HepG2 (cell line): ENCODE measurements at regions not wholly inside any gene's neighbourhood (a gene's known extent, or its start where the extent isn't known, plus 50 kb on each side); places are given as distances from the start of the nearest gene placed in this dataset.

ENCODE experiments used
- ATAC-seq: fragments of 200-7000 bp; cut with Tn5 transposase; 3 replicates; pipeline ENCODE4 v1.9.1; 2020; ENCODE audit warnings: mild to moderate bottlenecking, moderate library complexity
- BruUV-seq: library from RNA; stranded (reverse); fragments of 400-500 nt; replicated peaks from 2 replicates; lab custom pipeline; 2021; lab: Mats Ljungman, UMichigan
- CTCF ChIA-PET: fragments of 300-600 bp; formaldehyde crosslinking; extraction: SDS; loops from one replicate; lab custom pipeline; 2021; ENCODE audit warnings: low total read pairs, inconsistent platforms, low intra/inter-chr PET ratio; lab: Yijun Ruan, JAX
- POLR2A ChIA-PET: fragments of 350-600 bp; sonication (Branson Sonifier 250); formaldehyde crosslinking; loops from one replicate; lab custom pipeline; 2020; ENCODE audit warnings: antibody characterized with exemption, inconsistent platforms; lab: Yijun Ruan, JAX
- DNase-seq: peaks from one replicate; pipeline ENCODE4 v3.0.0-alpha.2; 2015; ENCODE audit warnings: low spot score
- FAIRE-seq: peaks from 3 replicates; lab custom pipeline; 2011; peaks lifted over from hg19 to GRCh38; lab: Jason Lieb, UNC
- H2AFZ ChIP-seq: one replicate; pipeline ENCODE4 v1.6.1; 2011; ENCODE audit warnings: low read length, inconsistent platforms
- H3K27ac ChIP-seq: fragments of 300-600 bp; 3 replicates; pipeline ENCODE4 v1.8.0; 2011; ENCODE audit warnings: mixed run types, mild to moderate bottlenecking, mixed read lengths, low read length, inconsistent platforms; ENCODE audit not compliant: insufficient read depth; ENCODE audit errors: extremely low read length
- H3K27me3 ChIP-seq, 2 experiments: fragments of 200-600 bp in 1 of 2; 2 replicates in 1 of 2; 3 replicates in 1 of 2; pipeline versions ENCODE4 v1.6.0 to v1.8.0; 2011; ENCODE audit warnings: low read length in 2 of 2, mild to moderate bottlenecking in 2 of 2, moderate library complexity in 2 of 2, inconsistent platforms in 1 of 2; ENCODE audit not compliant: insufficient read depth in 2 of 2, control insufficient read depth in 1 of 2
- H3K36me3 ChIP-seq, 2 experiments: fragments of 200-600 bp in 1 of 2; replicated peaks in 1 of 2; 2 replicates in 1 of 2; 3 replicates in 1 of 2; pipeline versions ENCODE4 v1.5.1 to v1.8.0; 2011; ENCODE audit warnings: low read length in 2 of 2, inconsistent platforms in 1 of 2; ENCODE audit not compliant: insufficient read depth in 2 of 2, control insufficient read depth in 1 of 2
- H3K4me1 ChIP-seq: 2 replicates; pipeline ENCODE4 v1.5.1; 2012; ENCODE audit warnings: low read length, inconsistent platforms; ENCODE audit not compliant: insufficient read depth
- H3K4me2 ChIP-seq: 2 replicates; pipeline ENCODE4 v1.6.0; 2011; ENCODE audit warnings: low read depth, low read length, inconsistent platforms
- H3K4me3 ChIP-seq, 3 experiments: fragments of 200-600 bp in 1 of 3; sonication (generic), shearing (Covaris generic) in 1 of 3; replicated peaks in 1 of 3; 2 replicates each; pipeline ENCODE4 v1.5.1; 2011 to 2016; ENCODE audit warnings: low read length in 3 of 3, inconsistent platforms in 2 of 3, low read depth in 2 of 3, mild to moderate bottlenecking in 2 of 3, control low read depth in 1 of 3, mixed read lengths in 1 of 3; ENCODE audit not compliant: insufficient read depth in 1 of 3
- H3K79me2 ChIP-seq: one replicate; pipeline ENCODE4 v1.6.1; 2011; ENCODE audit warnings: low read length, inconsistent platforms; ENCODE audit not compliant: insufficient read depth
- H3K9ac ChIP-seq: 2 replicates; pipeline ENCODE4 v1.6.0; 2011; ENCODE audit warnings: mild to moderate bottlenecking, low read depth, low read length, inconsistent platforms; ENCODE audit not compliant: insufficient read depth
- H3K9me3 ChIP-seq: 2 replicates; pipeline ENCODE4 v1.5.1; 2012; ENCODE audit warnings: mild to moderate bottlenecking, low read length
- H4K20me1 ChIP-seq: 2 replicates; pipeline ENCODE4 v1.6.0; 2011; ENCODE audit warnings: inconsistent platforms, mild to moderate bottlenecking, low read length, moderate library complexity; ENCODE audit not compliant: insufficient read depth
- BORCS8-MEF2B ChIP-seq: sonication (generic); formaldehyde crosslinking; IDR thresholded peaks from 2 replicates; pipeline ENCODE4 v1.8.0; 2022; ENCODE audit warnings: mild to moderate bottlenecking, missing genetic modification reagents
- MAX ChIP-seq: IDR thresholded peaks from 2 replicates; pipeline ENCODE4 v1.6.1; 2012; ENCODE audit warnings: inconsistent platforms
- MEIS2 ChIP-seq: sonication (generic); formaldehyde crosslinking; IDR thresholded peaks from 2 replicates; pipeline ENCODE4 v1.9.0; 2021; ENCODE audit warnings: mild to moderate bottlenecking, missing genetic modification reagents
- NFE2 ChIP-seq: sonication (generic); formaldehyde crosslinking; IDR thresholded peaks from 2 replicates; pipeline ENCODE4 v1.4.0; 2020; ENCODE audit warnings: missing genetic modification reagents
- RORA ChIP-seq: sonication (generic); formaldehyde crosslinking; IDR thresholded peaks from 2 replicates; pipeline ENCODE4 v1.5.0; 2020; ENCODE audit warnings: mild to moderate bottlenecking, missing genetic modification reagents, moderate library complexity
- WIZ ChIP-seq: sonication (generic); formaldehyde crosslinking; IDR thresholded peaks from 2 replicates; pipeline ENCODE4 v1.5.1; 2020; ENCODE audit warnings: mild to moderate bottlenecking, missing genetic modification reagents
- ZNF646 ChIP-seq: sonication (generic); formaldehyde crosslinking; IDR thresholded peaks from 2 replicates; pipeline ENCODE4 v1.9.0; 2021; ENCODE audit warnings: mild to moderate bottlenecking, missing genetic modification reagents
- ZNF850 ChIP-seq: sonication (generic); formaldehyde crosslinking; conservative IDR thresholded peaks from 2 replicates; pipeline ENCODE4 v1.9.0; 2021; ENCODE audit warnings: mild to moderate bottlenecking, missing genetic modification reagents
- WGBS: methylation state at CpG from one replicate; pipeline ENCODE4 v1.1.6; 2017; ENCODE audit warnings: low lambda C conversion rate; 5-methylcytosine and 5-hydroxymethylcytosine counted together
- in situ Hi-C: cut with HindIII; loops from 2 replicates; pipeline ENCODE4 v1.10.0; 2017; ENCODE audit warnings: low pct_unique_long_range_greater_than_20kb; ENCODE audit not compliant: extremely low pct_ligation_motif_present
- intact Hi-C: fragments of 100-400 bp; cut with micrococcal nuclease; formaldehyde crosslinking; loops from one replicate; pipeline ENCODE4 v1.10.0; 2022; ENCODE audit not compliant: unreplicated experiment
- TF ChIP-seq, protein P1 (sequence below): sonication (generic); formaldehyde crosslinking; IDR thresholded peaks from 2 replicates; pipeline ENCODE4 v1.4.0; 2020; ENCODE audit warnings: missing genetic modification reagents, borderline replicate concordance
- TF ChIP-seq, protein P2 (sequence below): IDR thresholded peaks from 2 replicates; pipeline ENCODE4 v1.6.1; 2016; ENCODE audit warnings: missing compliant biosample characterization, missing genetic modification reagents, borderline replicate concordance

GRCh38 chr2:12417786-12418185 lies 298.9 kb upstream of the TRIB2 start (continued):
- TF ChIP-seq, protein P1, sequence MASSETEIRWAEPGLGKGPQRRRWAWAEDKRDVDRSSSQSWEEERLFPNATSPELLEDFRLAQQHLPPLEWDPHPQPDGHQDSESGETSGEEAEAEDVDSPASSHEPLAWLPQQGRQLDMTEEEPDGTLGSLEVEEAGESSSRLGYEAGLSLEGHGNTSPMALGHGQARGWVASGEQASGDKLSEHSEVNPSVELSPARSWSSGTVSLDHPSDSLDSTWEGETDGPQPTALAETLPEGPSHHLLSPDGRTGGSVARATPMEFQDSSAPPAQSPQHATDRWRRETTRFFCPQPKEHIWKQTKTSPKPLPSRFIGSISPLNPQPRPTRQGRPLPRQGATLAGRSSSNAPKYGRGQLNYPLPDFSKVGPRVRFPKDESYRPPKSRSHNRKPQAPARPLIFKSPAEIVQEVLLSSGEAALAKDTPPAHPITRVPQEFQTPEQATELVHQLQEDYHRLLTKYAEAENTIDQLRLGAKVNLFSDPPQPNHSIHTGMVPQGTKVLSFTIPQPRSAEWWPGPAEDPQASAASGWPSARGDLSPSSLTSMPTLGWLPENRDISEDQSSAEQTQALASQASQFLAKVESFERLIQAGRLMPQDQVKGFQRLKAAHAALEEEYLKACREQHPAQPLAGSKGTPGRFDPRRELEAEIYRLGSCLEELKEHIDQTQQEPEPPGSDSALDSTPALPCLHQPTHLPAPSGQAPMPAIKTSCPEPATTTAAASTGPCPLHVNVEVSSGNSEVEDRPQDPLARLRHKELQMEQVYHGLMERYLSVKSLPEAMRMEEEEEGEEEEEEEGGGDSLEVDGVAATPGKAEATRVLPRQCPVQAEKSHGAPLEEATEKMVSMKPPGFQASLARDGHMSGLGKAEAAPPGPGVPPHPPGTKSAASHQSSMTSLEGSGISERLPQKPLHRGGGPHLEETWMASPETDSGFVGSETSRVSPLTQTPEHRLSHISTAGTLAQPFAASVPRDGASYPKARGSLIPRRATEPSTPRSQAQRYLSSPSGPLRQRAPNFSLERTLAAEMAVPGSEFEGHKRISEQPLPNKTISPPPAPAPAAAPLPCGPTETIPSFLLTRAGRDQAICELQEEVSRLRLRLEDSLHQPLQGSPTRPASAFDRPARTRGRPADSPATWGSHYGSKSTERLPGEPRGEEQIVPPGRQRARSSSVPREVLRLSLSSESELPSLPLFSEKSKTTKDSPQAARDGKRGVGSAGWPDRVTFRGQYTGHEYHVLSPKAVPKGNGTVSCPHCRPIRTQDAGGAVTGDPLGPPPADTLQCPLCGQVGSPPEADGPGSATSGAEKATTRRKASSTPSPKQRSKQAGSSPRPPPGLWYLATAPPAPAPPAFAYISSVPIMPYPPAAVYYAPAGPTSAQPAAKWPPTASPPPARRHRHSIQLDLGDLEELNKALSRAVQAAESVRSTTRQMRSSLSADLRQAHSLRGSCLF, result no peak
- TF ChIP-seq ZNF850 (CRISPR knock-in tag) (no peak), RORA (CRISPR knock-in tag) (no peak), BORCS8-MEF2B (CRISPR knock-in tag) (no peak), MAX (no peak), MEIS2 (CRISPR knock-in tag) (no peak)
- TF ChIP-seq, protein P2, sequence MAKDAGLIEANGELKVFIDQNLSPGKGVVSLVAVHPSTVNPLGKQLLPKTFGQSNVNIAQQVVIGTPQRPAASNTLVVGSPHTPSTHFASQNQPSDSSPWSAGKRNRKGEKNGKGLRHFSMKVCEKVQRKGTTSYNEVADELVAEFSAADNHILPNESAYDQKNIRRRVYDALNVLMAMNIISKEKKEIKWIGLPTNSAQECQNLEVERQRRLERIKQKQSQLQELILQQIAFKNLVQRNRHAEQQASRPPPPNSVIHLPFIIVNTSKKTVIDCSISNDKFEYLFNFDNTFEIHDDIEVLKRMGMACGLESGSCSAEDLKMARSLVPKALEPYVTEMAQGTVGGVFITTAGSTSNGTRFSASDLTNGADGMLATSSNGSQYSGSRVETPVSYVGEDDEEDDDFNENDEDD (CRISPR knock-in tag), result no peak

DNA sequence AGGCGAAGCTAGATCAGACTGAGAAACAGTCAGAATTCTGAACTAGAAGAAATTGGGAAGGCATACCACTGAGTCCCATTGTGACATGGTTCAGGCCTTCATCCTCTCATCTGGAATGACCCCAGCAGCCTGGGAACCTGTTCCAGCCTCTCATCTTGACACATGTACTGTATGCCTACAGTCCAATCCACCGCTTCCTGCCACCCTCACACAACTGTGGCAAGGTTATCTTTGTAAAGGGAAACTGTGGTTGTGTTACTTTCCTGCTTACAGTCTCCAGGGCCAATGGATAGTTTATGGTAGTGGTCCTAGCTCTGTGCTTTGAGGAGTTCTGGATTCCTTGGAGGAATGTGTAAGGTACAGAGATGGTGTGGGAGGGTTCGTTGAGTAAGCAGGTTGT lies 296.9 kb upstream of the TRIB2 start:
- H3K4me1 ChIP-seq, result no peaks in the 10 kb centered on the region
- H3K4me3 ChIP-seq, result no peak overlapping the region
- H2AFZ ChIP-seq, result no peak overlapping the region
- in situ Hi-C loops (no loop called here), intact Hi-C loops (loop anchor here (5.0 kb wide), 1 partner anchor 512 kb away; no protein-coding TSS in a partner anchor)
- no peaks in the 10 kb centered on the region for H4K20me1 ChIP-seq
- no peaks in the 10 kb centered on the region for H3K79me2 ChIP-seq
- ATAC-seq (no peak), FAIRE-seq (no peak), DNase-seq (no peak)
- no peaks in the 10 kb centered on the region for H3K27me3 ChIP-seq
- ChIA-PET POLR2A (no interaction called here), CTCF (no interaction called here)
- no peak overlapping the region for H3K27ac ChIP-seq
- WGBS, result 14% methylated on average over 3 of the region's 3 CpGs
- H3K36me3 ChIP-seq, result no peaks in the 10 kb centered on the region
- H3K9me3 ChIP-seq, result no peaks in the 10 kb centered on the region
- BruUV-seq, result no TSS peak
- no peak overlapping the region for H3K9ac ChIP-seq
- H3K4me2 ChIP-seq, result no peak overlapping the region
- no peak for TF ChIP-seq NFE2
- TF ChIP-seq WIZ, result no peak
- no peak for TF ChIP-seq ZNF646 (CRISPR knock-in tag)
